Adipocyte (in vitro differentiated cells): ENCODE measurements at regions not wholly inside any gene's neighbourhood (a gene's known extent, or its start where the extent isn't known, plus 50 kb on each side); places are given as distances from the start of the nearest gene placed in this dataset.
"Not testable (repeated sequence)": the region's sequence is repeated elsewhere in the genome, so short reads cannot be mapped to it uniquely, and the experiment has no call there.

ENCODE experiments used
- DNase-seq: peaks from one replicate; pipeline ENCODE4 v3.0.0-alpha.2; 2015; ENCODE audit warnings: low read depth
- H3K27me3 ChIP-seq: replicated peaks from 2 replicates; pipeline ENCODE4 v1.7.0; 2013; ENCODE audit warnings: mild to moderate bottlenecking, low read length, moderate library complexity; ENCODE audit not compliant: control insufficient read depth, insufficient read depth
- H3K36me3 ChIP-seq: 2 replicates; pipeline ENCODE4 v1.7.0; 2013; ENCODE audit warnings: low read length, mild to moderate bottlenecking, moderate library complexity; ENCODE audit not compliant: control insufficient read depth, insufficient read depth, severe bottlenecking
- H3K4me1 ChIP-seq: 2 replicates; pipeline ENCODE4 v1.7.0; 2013; ENCODE audit warnings: mild to moderate bottlenecking, low read length, moderate library complexity; ENCODE audit not compliant: control insufficient read depth, insufficient read depth
- H3K4me3 ChIP-seq: 2 replicates; pipeline ENCODE4 v1.7.0; 2013; ENCODE audit warnings: mild to moderate bottlenecking, low read length, moderate library complexity
- H3K9ac ChIP-seq: 2 replicates; pipeline ENCODE4 v1.7.0; 2013; ENCODE audit warnings: mild to moderate bottlenecking, low read length, moderate library complexity
- H3K9me3 ChIP-seq: 2 replicates; pipeline ENCODE4 v1.7.0; 2013; ENCODE audit warnings: mild to moderate bottlenecking, low read length, moderate library complexity; ENCODE audit not compliant: control insufficient read depth

GRCh38 chr1:206366772-206367171, 103.5 kb upstream of the IKBKE start:
- H3K4me3 ChIP-seq, result not testable (repeated sequence)

DNA sequence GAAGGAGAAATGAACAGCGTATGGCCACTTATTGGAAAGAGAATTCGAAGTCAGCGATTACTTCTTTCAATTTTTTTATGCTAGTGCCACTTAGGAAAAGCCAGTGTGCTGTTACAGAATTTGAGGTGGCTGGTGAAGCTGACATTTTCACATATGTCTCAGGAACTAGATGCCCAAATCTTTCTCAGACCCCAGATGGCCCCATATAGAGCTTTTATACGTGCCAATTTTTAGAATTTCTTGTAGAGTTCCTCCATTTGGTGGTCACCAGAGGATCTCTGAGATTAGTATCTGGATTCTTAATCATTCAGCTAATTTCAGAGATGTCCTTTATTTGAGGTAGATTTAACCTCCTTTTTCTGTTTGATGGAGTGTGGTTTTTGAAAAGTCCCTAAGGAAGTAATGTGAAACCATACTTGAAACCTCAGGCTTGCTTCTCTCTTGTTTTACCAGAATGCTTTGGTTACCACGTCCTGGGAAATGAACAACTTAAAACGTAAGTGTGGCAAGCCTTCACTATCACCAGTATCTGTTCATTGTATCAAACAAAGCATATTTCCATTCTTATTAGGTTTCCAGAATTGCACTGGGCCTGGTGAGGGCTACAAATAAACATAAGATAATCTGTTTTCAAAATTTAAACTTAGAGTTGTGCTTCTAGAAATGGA, 102.2 kb upstream of the IKBKE start:
- H3K4me3 ChIP-seq, H3K9me3 ChIP-seq, H3K9ac ChIP-seq, DNase-seq, H3K27me3 ChIP-seq, H3K36me3 ChIP-seq, H3K4me1 ChIP-seq: not testable (repeated sequence)

More at GRCh38 chr1:206366772-206367171, 103.5 kb upstream of the IKBKE start:
- H3K4me1 ChIP-seq, H3K9ac ChIP-seq, H3K27me3 ChIP-seq, DNase-seq, H3K36me3 ChIP-seq, H3K9me3 ChIP-seq: not testable (repeated sequence)

- not testable (repeated sequence) for H3K27me3 ChIP-seq, H3K4me3 ChIP-seq, H3K36me3 ChIP-seq, H3K9me3 ChIP-seq, H3K9ac ChIP-seq, DNase-seq, H3K4me1 ChIP-seq
These were observed 95.6 kb upstream of the IKBKE start for GRCh38 chr1:206374725-206375124.

GRCh38 chr1:206375552-206375951, 94.7 kb upstream of the IKBKE start:
- H3K4me1 ChIP-seq, H3K36me3 ChIP-seq, DNase-seq, H3K4me3 ChIP-seq, H3K9me3 ChIP-seq, H3K27me3 ChIP-seq, H3K9ac ChIP-seq: not testable (repeated sequence)

- not testable (repeated sequence) for H3K9ac ChIP-seq, H3K4me3 ChIP-seq, DNase-seq, H3K36me3 ChIP-seq, H3K9me3 ChIP-seq, H3K4me1 ChIP-seq, H3K27me3 ChIP-seq
These were observed 91.8 kb upstream of the IKBKE start for GRCh38 chr1:206378506-206378905.

- not testable (repeated sequence) for H3K27me3 ChIP-seq, H3K9me3 ChIP-seq, H3K36me3 ChIP-seq, H3K4me1 ChIP-seq, H3K4me3 ChIP-seq, DNase-seq, H3K9ac ChIP-seq
These were observed 91.0 kb upstream of the IKBKE start for GRCh38 chr1:206379245-206379644.

DNA sequence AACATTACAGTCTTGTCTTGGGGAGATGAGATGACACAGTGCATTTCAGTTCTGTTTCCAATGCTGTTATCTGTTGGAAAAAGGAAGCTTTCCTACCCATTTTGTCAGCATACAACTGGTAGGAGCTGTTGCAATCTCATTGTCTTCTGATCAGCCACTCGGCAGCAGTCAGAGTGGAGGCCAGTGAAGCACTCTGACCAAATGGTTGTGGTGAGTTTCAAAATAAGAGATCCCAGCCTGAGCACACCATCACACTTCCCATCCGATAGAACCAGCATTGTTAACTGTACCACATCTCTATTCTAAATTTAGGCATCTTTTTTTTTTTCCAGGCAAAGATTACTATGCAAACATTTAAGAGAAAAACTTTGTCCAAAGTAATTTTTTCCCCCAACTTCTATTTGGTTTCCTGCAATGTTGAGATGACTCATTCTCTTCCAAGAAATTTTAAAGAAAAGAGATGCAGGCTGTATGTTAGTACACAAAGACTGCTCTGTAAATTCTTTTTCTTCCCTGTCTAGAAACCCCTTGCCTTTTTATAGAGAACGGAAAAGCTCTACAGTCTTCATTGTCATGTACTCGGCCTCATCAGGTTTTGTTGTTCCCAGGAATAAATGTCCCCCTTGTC, 90.0 kb upstream of the IKBKE start:
- H3K4me3 ChIP-seq, H3K27me3 ChIP-seq, H3K9ac ChIP-seq: not testable (repeated sequence)

DNA sequence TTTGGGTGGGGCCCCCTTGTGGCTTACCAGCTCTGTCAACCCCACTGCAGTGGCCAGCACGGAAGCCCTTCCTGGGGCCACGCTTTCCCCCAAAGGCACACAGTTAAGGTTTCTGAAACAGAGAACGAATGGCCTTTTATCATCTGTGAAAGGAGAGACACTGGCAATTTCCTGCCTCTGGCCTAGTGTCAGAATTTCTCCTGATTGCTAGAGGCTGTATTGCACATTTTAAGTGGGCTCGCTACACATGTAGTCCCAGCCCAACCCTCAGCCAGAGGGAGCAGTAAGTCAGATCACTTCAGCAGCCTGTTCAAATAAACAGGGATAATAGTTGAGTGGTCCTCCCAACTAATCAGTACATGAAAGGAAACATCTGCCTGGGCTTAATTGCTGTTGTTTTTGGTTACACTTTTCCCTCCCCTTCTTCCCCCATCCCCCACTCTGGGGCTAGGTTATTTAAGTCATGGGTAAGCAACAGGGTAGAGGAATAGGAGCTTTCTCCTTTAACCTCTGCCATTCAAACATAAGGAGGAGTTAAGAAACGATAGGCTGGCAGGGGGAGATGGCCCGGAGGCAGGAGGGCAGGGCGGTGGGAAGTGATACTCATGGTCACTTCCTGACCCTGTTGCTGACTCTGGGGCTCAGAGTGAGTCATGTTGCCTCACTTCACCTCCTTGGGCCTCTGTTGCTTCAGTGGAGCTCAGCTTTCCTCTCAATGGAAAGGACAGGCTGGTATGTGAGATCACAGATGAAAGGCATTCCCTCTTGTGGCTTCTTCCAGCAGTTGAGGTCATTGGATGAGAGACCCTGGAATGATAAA, 89.3 kb upstream of the IKBKE start:
- DNase-seq, result peak; percentile 31
- H3K27me3 ChIP-seq, H3K4me3 ChIP-seq, H3K4me1 ChIP-seq, H3K9me3 ChIP-seq, H3K36me3 ChIP-seq: not testable (repeated sequence)
- peak overlapping the region; percentile 29 for H3K9ac ChIP-seq

More for the DNA sequence above, 90.0 kb upstream of the IKBKE start:
- not testable (repeated sequence) for H3K36me3 ChIP-seq, H3K9me3 ChIP-seq, H3K4me1 ChIP-seq
- peak; percentile 36 for DNase-seq

- H3K9ac ChIP-seq, H3K4me3 ChIP-seq, H3K36me3 ChIP-seq, H3K9me3 ChIP-seq, H3K4me1 ChIP-seq, H3K27me3 ChIP-seq: not testable (repeated sequence)
- peak; percentile 60 for DNase-seq
These were observed 86.1 kb upstream of the IKBKE start for GRCh38 chr1:206384029-206384807.

- not testable (repeated sequence) for DNase-seq, H3K36me3 ChIP-seq, H3K27me3 ChIP-seq
These were observed 85.4 kb upstream of the IKBKE start for GRCh38 chr1:206384891-206385290.

DNA sequence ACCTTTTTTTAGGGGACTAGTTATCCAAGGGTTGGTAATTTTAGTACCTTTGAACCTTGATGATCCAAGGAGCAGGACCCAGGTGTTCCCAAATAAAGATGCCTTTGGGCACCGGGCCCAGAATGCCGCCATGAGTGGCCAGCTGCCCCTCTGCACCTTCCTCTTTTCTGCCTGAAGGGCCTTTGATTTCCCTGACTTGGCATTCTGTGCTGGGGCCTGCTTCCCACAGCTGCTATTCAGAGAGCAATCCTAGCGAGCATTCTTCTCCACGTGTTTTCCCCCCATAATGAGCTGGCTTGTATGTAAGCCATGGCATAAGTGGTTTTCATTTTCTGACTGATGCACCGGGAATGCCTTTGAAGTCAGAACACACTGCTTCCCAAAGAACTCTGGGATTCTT, 82.6 kb upstream of the IKBKE start:
- H3K4me3 ChIP-seq, H3K36me3 ChIP-seq: not testable (repeated sequence)

More at GRCh38 chr1:206384891-206385290, 85.4 kb upstream of the IKBKE start:
- H3K4me3 ChIP-seq, H3K9ac ChIP-seq, H3K4me1 ChIP-seq, H3K9me3 ChIP-seq: not testable (repeated sequence)

More for the DNA sequence above, 82.6 kb upstream of the IKBKE start:
- not testable (repeated sequence) for H3K4me1 ChIP-seq, H3K9ac ChIP-seq, DNase-seq, H3K9me3 ChIP-seq, H3K27me3 ChIP-seq
